Nephron (organoid): ENCODE measurements at regions not wholly inside any gene's neighbourhood (a gene's known extent, or its start where the extent isn't known, plus 50 kb on each side); places are given as distances from the start of the nearest gene placed in this dataset.
A peak's percentile ranks its signal among the peaks of the same experiment; 100 is the strongest.

Experiments
- H3K27ac Mint-ChIP-seq, 3 experiments: 2 replicates each; pipeline ENCODE4 v1.8.0; 2020; ENCODE audit warnings: mixed read lengths in 3 of 3, mild to moderate bottlenecking in 2 of 3, moderate library complexity in 1 of 3
- H3K27me3 Mint-ChIP-seq: 2 replicates; pipeline ENCODE4 v1.8.0; 2021; ENCODE audit warnings: low read depth, mild to moderate bottlenecking, moderate library complexity, mixed read lengths
- H3K36me3 Mint-ChIP-seq: 2 replicates; pipeline ENCODE4 v1.8.0; 2020; ENCODE audit warnings: low read depth, mixed read lengths
- H3K4me1 Mint-ChIP-seq: 2 replicates; pipeline ENCODE4 v1.8.0; 2020; ENCODE audit warnings: mixed read lengths
- H3K4me3 Mint-ChIP-seq, 3 experiments: 2 replicates each; pipeline ENCODE4 v1.8.0; 2020; ENCODE audit warnings: mild to moderate bottlenecking in 3 of 3, mixed read lengths in 3 of 3, moderate library complexity in 2 of 3
- H3K9me3 Mint-ChIP-seq: 2 replicates; pipeline ENCODE4 v1.8.0; 2020; ENCODE audit warnings: mixed read lengths
- CTCF ChIP-seq, 3 experiments: fragments of 200-600 bp; sonication (generic); IDR thresholded peaks; one replicate each; pipeline ENCODE4 v1.5.0; 2021; ENCODE audit warnings: antibody characterized with exemption in 3 of 3; ENCODE audit not compliant: unreplicated experiment in 3 of 3

GRCh38 chr5:57828221-57828620, 345.6 kb upstream of the ACTBL2 start:
- Mint-ChIP-seq H3K4me1 (no peaks in the 10 kb centered on the region), H3K27ac (no peak overlapping the region), H3K4me3 (no peak overlapping the region), H3K36me3 (no peaks in the 10 kb centered on the region), H3K9me3 (peaks cover under 1% of the 10 kb centered on the region), H3K27me3 (no peaks in the 10 kb centered on the region)
- TF ChIP-seq CTCF (IDR thresholded peaks at IDR 0.05; ENCODE audit: unreplicated experiment in 3 of 3) = no peak

GRCh38 chr5:57825031-57825686, 342.5 kb upstream of the ACTBL2 start:
- Mint-ChIP-seq H3K9me3 (peaks cover 11% of the 10 kb centered on the region), H3K4me3 (no peak overlapping the region), H3K27ac (peak overlapping the region in 1 of 3 experiments; percentile 3), H3K4me1 (no peaks in the 10 kb centered on the region), H3K27me3 (no peaks in the 10 kb centered on the region), H3K36me3 (no peaks in the 10 kb centered on the region)
- no peak for TF ChIP-seq CTCF (IDR thresholded peaks at IDR 0.05; ENCODE audit: unreplicated experiment in 3 of 3)

- Mint-ChIP-seq H3K9me3 (peaks cover 14% of the 10 kb centered on the region), H3K27me3 (no peaks in the 10 kb centered on the region), H3K27ac (peak overlapping the region in 1 of 3 experiments; percentile 3), H3K4me1 (no peaks in the 10 kb centered on the region), H3K36me3 (no peaks in the 10 kb centered on the region), H3K4me3 (no peak overlapping the region)
- TF ChIP-seq CTCF (IDR thresholded peaks at IDR 0.05; ENCODE audit: unreplicated experiment in 3 of 3) = no peak
Observed at GRCh38 chr5:57824623-57825022, 342.0 kb upstream of the ACTBL2 start.

- no peak overlapping the region for H3K4me3 Mint-ChIP-seq
- no peak overlapping the region for H3K27ac Mint-ChIP-seq
- H3K4me1 Mint-ChIP-seq = no peaks in the 10 kb centered on the region
- no peak for TF ChIP-seq CTCF (IDR thresholded peaks at IDR 0.05; ENCODE audit: unreplicated experiment in 3 of 3)
- H3K9me3 Mint-ChIP-seq = peaks cover 14% of the 10 kb centered on the region
- H3K36me3 Mint-ChIP-seq = no peaks in the 10 kb centered on the region
- H3K27me3 Mint-ChIP-seq = no peaks in the 10 kb centered on the region
Observed at GRCh38 chr5:57824047-57824446, 341.4 kb upstream of the ACTBL2 start.

- H3K27me3 Mint-ChIP-seq = no peaks in the 10 kb centered on the region
- no peak overlapping the region for H3K4me3 Mint-ChIP-seq
- no peaks in the 10 kb centered on the region for H3K36me3 Mint-ChIP-seq
- no peak for TF ChIP-seq CTCF (IDR thresholded peaks at IDR 0.05; ENCODE audit: unreplicated experiment in 3 of 3)
- H3K9me3 Mint-ChIP-seq = peaks cover 14% of the 10 kb centered on the region
- no peak overlapping the region for H3K27ac Mint-ChIP-seq
- H3K4me1 Mint-ChIP-seq = no peaks in the 10 kb centered on the region
Observed at GRCh38 chr5:57822651-57823050, 340.0 kb upstream of the ACTBL2 start.

GRCh38 chr5:57818397-57818796, 335.8 kb upstream of the ACTBL2 start:
- H3K4me1 Mint-ChIP-seq = peaks cover 4% of the 10 kb centered on the region
- H3K27ac Mint-ChIP-seq = no peak overlapping the region
- peaks cover 14% of the 10 kb centered on the region for H3K9me3 Mint-ChIP-seq
- no peaks in the 10 kb centered on the region for H3K27me3 Mint-ChIP-seq
- no peak for TF ChIP-seq CTCF (IDR thresholded peaks at IDR 0.05; ENCODE audit: unreplicated experiment in 3 of 3)
- no peak overlapping the region for H3K4me3 Mint-ChIP-seq
- no peaks in the 10 kb centered on the region for H3K36me3 Mint-ChIP-seq
